Colon (tissue), 2 donors: ENCODE measurements at regions not wholly inside any gene's neighbourhood (a gene's known extent, or its start where the extent isn't known, plus 50 kb on each side); places are given as distances from the start of the nearest gene placed in this dataset.
"Not testable (repeated sequence)": the region's sequence is repeated elsewhere in the genome, so short reads cannot be mapped to it uniquely, and the experiment has no call there.

ENCODE experiments used
- FAIRE-seq: peaks from 2 replicates; lab custom pipeline; 2012; peaks lifted over from hg19 to GRCh38; lab: Jason Lieb, UNC
- donor health status: control.
- donor health status: control.

- no peak for FAIRE-seq
Measured at GRCh38 chr12:5096241-5096924, 52.7 kb downstream of the KCNA5 start.

GRCh38 chr12:5097786-5098185 lies 54.1 kb downstream of the KCNA5 start:
- no peak for FAIRE-seq

GRCh38 chr12:5099136-5099535 lies 55.5 kb downstream of the KCNA5 start:
- FAIRE-seq, result no peak

- FAIRE-seq, result no peak
Measured at GRCh38 chr12:5099591-5099990, 55.9 kb downstream of the KCNA5 start.

GRCh38 chr12:5101686-5102085 lies 58.0 kb downstream of the KCNA5 start:
- no peak for FAIRE-seq

GRCh38 chr12:5102261-5102789 lies 58.6 kb downstream of the KCNA5 start:
- FAIRE-seq, result no peak

- no peak for FAIRE-seq
Measured at GRCh38 chr12:5102806-5103205, 59.1 kb downstream of the KCNA5 start.

- FAIRE-seq, result no peak
Measured at GRCh38 chr12:5110345-5110744, 66.7 kb downstream of the KCNA5 start.

GRCh38 chr12:5114436-5114835 lies 70.8 kb downstream of the KCNA5 start:
- FAIRE-seq, result no peak

- FAIRE-seq, result not testable (repeated sequence)
Measured at GRCh38 chr12:5121784-5122183, 78.1 kb downstream of the KCNA5 start.

- not testable (repeated sequence) for FAIRE-seq
Measured at GRCh38 chr12:5122256-5122831, 78.7 kb downstream of the KCNA5 start.

GRCh38 chr12:5123921-5124320 lies 80.2 kb downstream of the KCNA5 start:
- FAIRE-seq, result no peak

- no peak for FAIRE-seq
Measured at GRCh38 chr12:5124401-5124800, 80.7 kb downstream of the KCNA5 start.

- no peak for FAIRE-seq
Measured at GRCh38 chr12:5134861-5135525, 91.3 kb downstream of the KCNA5 start.

- FAIRE-seq, result no peak
Measured at GRCh38 chr12:5138256-5138655, 94.6 kb downstream of the KCNA5 start.

- no peak for FAIRE-seq
Measured at GRCh38 chr12:5138845-5139244, 95.2 kb downstream of the KCNA5 start.

- no peak for FAIRE-seq
Measured at GRCh38 chr12:5139751-5140150, 96.1 kb downstream of the KCNA5 start.

- no peak for FAIRE-seq
Measured at GRCh38 chr12:5140190-5140589, 96.5 kb downstream of the KCNA5 start.

- no peak for FAIRE-seq
Measured at GRCh38 chr12:5148880-5149279, 105.2 kb downstream of the KCNA5 start.

- FAIRE-seq, result no peak
Measured at GRCh38 chr12:5154091-5154490, 110.4 kb downstream of the KCNA5 start.

- FAIRE-seq, result no peak
Measured at GRCh38 chr12:5155866-5156265, 112.2 kb downstream of the KCNA5 start.

GRCh38 chr12:5160827-5161226 lies 117.1 kb downstream of the KCNA5 start:
- FAIRE-seq, result no peak

GRCh38 chr12:5163661-5164060 lies 120.0 kb downstream of the KCNA5 start:
- no peak for FAIRE-seq
